Activated T-cell treated with anti-CD3 and anti-CD28 coated beads, Interleukin-2, amount 50 U/mL, for 72 hours (primary cell): ENCODE measurements at regions not wholly inside any gene's neighbourhood (a gene's known extent, or its start where the extent isn't known, plus 50 kb on each side); places are given as distances from the start of the nearest gene placed in this dataset.

Source experiments
- ATAC-seq, 2 donors: fragments of 150-1000 bp; cut with Tn5 transposase; replicated peaks in 1 of 2; 2 replicates each; pipeline ENCODE4 v1.10.0; 2021; ENCODE audit warnings: moderate library complexity in 2 of 2, mild to moderate bottlenecking in 1 of 2
- DNase-seq, 2 donors: peaks; one replicate each; pipeline ENCODE4 v3.0.0; 2021 to 2022; ENCODE audit warnings: mixed read lengths in 1 of 2
- H3K27ac Mint-ChIP-seq: one replicate; pipeline ENCODE4 v1.8.0; 2022; ENCODE audit warnings: mild to moderate bottlenecking, moderate library complexity, mixed read lengths
- H3K27me3 Mint-ChIP-seq: one replicate; pipeline ENCODE4 v1.8.0; 2022; ENCODE audit warnings: low read depth, mixed read lengths
- H3K36me3 Mint-ChIP-seq, 2 donors: one replicate each; pipeline ENCODE4 v1.8.0; 2022; ENCODE audit warnings: mixed read lengths in 2 of 2, mild to moderate bottlenecking in 1 of 2; ENCODE audit not compliant: insufficient read depth in 2 of 2
- H3K4me1 Mint-ChIP-seq: one replicate; pipeline ENCODE4 v1.8.0; 2022; ENCODE audit warnings: low read depth, mixed read lengths
- H3K4me3 Mint-ChIP-seq, 2 donors: one replicate each; pipeline ENCODE4 v1.8.0; 2022; ENCODE audit warnings: mild to moderate bottlenecking in 2 of 2, mixed read lengths in 2 of 2, moderate library complexity in 2 of 2
- H3K9me3 Mint-ChIP-seq, 2 donors: one replicate each; pipeline ENCODE4 v1.8.0; 2022; ENCODE audit warnings: mixed read lengths in 2 of 2

GRCh38 chr12:67833602-67834001, 155.6 kb upstream of the IFNG-AS1 start:
- Mint-ChIP-seq H3K4me1 (peaks cover 4% of the 10 kb centered on the region), H3K9me3 (peaks cover 5 to 8% of the 10 kb centered on the region in 2 donors), H3K27ac (no peak overlapping the region), H3K27me3 (no peaks in the 10 kb centered on the region), H3K36me3 (peaks cover 5 to 10% of the 10 kb centered on the region in 2 donors), H3K4me3 (no peak overlapping the region)
- DNase-seq (no peak), ATAC-seq (no peak)

GRCh38 chr12:67837876-67838275, 151.4 kb upstream of the IFNG-AS1 start:
- ATAC-seq, result no peak
- Mint-ChIP-seq H3K27ac (no peak overlapping the region), H3K27me3 (peaks cover 6% of the 10 kb centered on the region), H3K9me3 (peaks cover 7 to 17% of the 10 kb centered on the region in 2 donors), H3K4me1 (no peaks in the 10 kb centered on the region), H3K4me3 (no peak overlapping the region), H3K36me3 (peaks cover 5 to 16% of the 10 kb centered on the region in 2 donors)
- no peak for DNase-seq

- Mint-ChIP-seq H3K36me3 (peaks cover 5 to 18% of the 10 kb centered on the region in 2 donors), H3K27me3 (peaks cover 6% of the 10 kb centered on the region), H3K4me3 (no peak overlapping the region), H3K9me3 (peaks cover 5 to 15% of the 10 kb centered on the region in 2 donors), H3K4me1 (peaks cover 6% of the 10 kb centered on the region), H3K27ac (no peak overlapping the region)
- DNase-seq, result no peak
- no peak for ATAC-seq
These were observed 147.1 kb upstream of the IFNG-AS1 start for GRCh38 chr12:67842124-67842523.

GRCh38 chr12:67843257-67843656, 146.0 kb upstream of the IFNG-AS1 start:
- Mint-ChIP-seq H3K4me1 (peaks cover 6% of the 10 kb centered on the region), H3K36me3 (peaks cover 5 to 12% of the 10 kb centered on the region in 2 donors), H3K27me3 (peaks cover 6% of the 10 kb centered on the region), H3K4me3 (no peak overlapping the region), H3K9me3 (peaks cover 5 to 12% of the 10 kb centered on the region in 2 donors), H3K27ac (no peak overlapping the region)
- DNase-seq (no peak), ATAC-seq (peak; percentile 79 to 85)

GRCh38 chr12:67852701-67853100, 136.5 kb upstream of the IFNG-AS1 start:
- Mint-ChIP-seq H3K4me3 (no peak overlapping the region), H3K36me3 (peaks cover 0 to 2% of the 10 kb centered on the region in 2 donors), H3K27ac (no peak overlapping the region), H3K9me3 (peaks cover 0 to 2% of the 10 kb centered on the region in 2 donors), H3K27me3 (no peaks in the 10 kb centered on the region), H3K4me1 (peaks cover 5% of the 10 kb centered on the region)
- no peak for DNase-seq
- no peak for ATAC-seq

- no peak for ATAC-seq
- peaks cover 0 to 2% of the 10 kb centered on the region in 2 donors for H3K9me3 Mint-ChIP-seq
- H3K4me1 Mint-ChIP-seq, result peaks cover 5% of the 10 kb centered on the region
- H3K27me3 Mint-ChIP-seq, result no peaks in the 10 kb centered on the region
- H3K4me3 Mint-ChIP-seq, result no peak overlapping the region
- no peak for DNase-seq
- peaks cover 0 to 2% of the 10 kb centered on the region in 2 donors for H3K36me3 Mint-ChIP-seq
- no peak overlapping the region for H3K27ac Mint-ChIP-seq
These were observed 136.0 kb upstream of the IFNG-AS1 start for GRCh38 chr12:67853204-67853603.

GRCh38 chr12:67854351-67854750, 134.9 kb upstream of the IFNG-AS1 start:
- Mint-ChIP-seq H3K9me3 (no peaks in the 10 kb centered on the region), H3K4me1 (peaks cover 5% of the 10 kb centered on the region), H3K36me3 (no peaks in the 10 kb centered on the region), H3K4me3 (no peak overlapping the region), H3K27ac (no peak overlapping the region), H3K27me3 (no peaks in the 10 kb centered on the region)
- ATAC-seq (no peak), DNase-seq (no peak)

GRCh38 chr12:67855103-67855502, 134.1 kb upstream of the IFNG-AS1 start:
- no peak for DNase-seq
- H3K4me3 Mint-ChIP-seq, result no peak overlapping the region
- H3K27ac Mint-ChIP-seq, result no peak overlapping the region
- no peaks in the 10 kb centered on the region for H3K27me3 Mint-ChIP-seq
- H3K9me3 Mint-ChIP-seq, result no peaks in the 10 kb centered on the region
- no peak for ATAC-seq
- H3K4me1 Mint-ChIP-seq, result peaks cover 5% of the 10 kb centered on the region
- no peaks in the 10 kb centered on the region for H3K36me3 Mint-ChIP-seq

- peaks cover 4 to 8% of the 10 kb centered on the region in 2 donors for H3K9me3 Mint-ChIP-seq
- peaks cover under 1 to 3% of the 10 kb centered on the region in 2 donors for H3K36me3 Mint-ChIP-seq
- no peaks in the 10 kb centered on the region for H3K4me1 Mint-ChIP-seq
- no peak overlapping the region for H3K27ac Mint-ChIP-seq
- no peak for ATAC-seq
- no peak for DNase-seq
- H3K27me3 Mint-ChIP-seq, result no peaks in the 10 kb centered on the region
- H3K4me3 Mint-ChIP-seq, result no peak overlapping the region
These were observed 118.0 kb upstream of the IFNG-AS1 start for GRCh38 chr12:67871231-67871630.

- H3K36me3 Mint-ChIP-seq, result peaks cover 1% of the 10 kb centered on the region in 2 donors
- H3K27ac Mint-ChIP-seq, result no peak overlapping the region
- no peak for ATAC-seq
- DNase-seq, result no peak
- H3K27me3 Mint-ChIP-seq, result no peaks in the 10 kb centered on the region
- no peaks in the 10 kb centered on the region for H3K4me1 Mint-ChIP-seq
- H3K9me3 Mint-ChIP-seq, result peaks cover 2 to 3% of the 10 kb centered on the region in 2 donors
- H3K4me3 Mint-ChIP-seq, result no peak overlapping the region
These were observed 115.9 kb upstream of the IFNG-AS1 start for GRCh38 chr12:67873355-67873754.

- H3K27me3 Mint-ChIP-seq, result no peaks in the 10 kb centered on the region
- no peak overlapping the region for H3K27ac Mint-ChIP-seq
- H3K9me3 Mint-ChIP-seq, result peaks cover 0 to 1% of the 10 kb centered on the region in 2 donors
- H3K4me1 Mint-ChIP-seq, result peaks cover 1% of the 10 kb centered on the region
- H3K4me3 Mint-ChIP-seq, result no peak overlapping the region
- ATAC-seq (no peak), DNase-seq (no peak)
- H3K36me3 Mint-ChIP-seq, result peaks cover 0 to 1% of the 10 kb centered on the region in 2 donors
These were observed 112.8 kb upstream of the IFNG-AS1 start for GRCh38 chr12:67876305-67876915.

- ATAC-seq (no peak), DNase-seq (no peak)
- no peak overlapping the region for H3K27ac Mint-ChIP-seq
- peaks cover 0 to 1% of the 10 kb centered on the region in 2 donors for H3K9me3 Mint-ChIP-seq
- peaks cover 0 to 1% of the 10 kb centered on the region in 2 donors for H3K36me3 Mint-ChIP-seq
- no peak overlapping the region for H3K4me3 Mint-ChIP-seq
- no peaks in the 10 kb centered on the region for H3K27me3 Mint-ChIP-seq
- peaks cover 13% of the 10 kb centered on the region for H3K4me1 Mint-ChIP-seq
These were observed 111.5 kb upstream of the IFNG-AS1 start for GRCh38 chr12:67877727-67878126.

GRCh38 chr12:67879937-67880336, 109.3 kb upstream of the IFNG-AS1 start:
- Mint-ChIP-seq H3K4me1 (peaks cover 13% of the 10 kb centered on the region), H3K27me3 (no peaks in the 10 kb centered on the region), H3K9me3 (peaks cover 0 to 1% of the 10 kb centered on the region in 2 donors), H3K27ac (no peak overlapping the region), H3K36me3 (peaks cover 0 to 1% of the 10 kb centered on the region in 2 donors), H3K4me3 (no peak overlapping the region)
- no peak for ATAC-seq
- no peak for DNase-seq

- no peaks in the 10 kb centered on the region for H3K9me3 Mint-ChIP-seq
- H3K36me3 Mint-ChIP-seq, result no peaks in the 10 kb centered on the region
- H3K4me1 Mint-ChIP-seq, result peaks cover 13% of the 10 kb centered on the region
- no peak overlapping the region for H3K4me3 Mint-ChIP-seq
- peak overlapping the region; percentile 39 for H3K27ac Mint-ChIP-seq
- DNase-seq (no peak), ATAC-seq (no peak)
- H3K27me3 Mint-ChIP-seq, result no peaks in the 10 kb centered on the region
These were observed 107.7 kb upstream of the IFNG-AS1 start for GRCh38 chr12:67881565-67881964.
